IPS DF 4.7 (cell line): ENCODE measurements at regions not wholly inside any gene's neighbourhood (a gene's known extent, or its start where the extent isn't known, plus 50 kb on each side); places are given as distances from the start of the nearest gene placed in this dataset.

ENCODE experiments used
- DNase-seq: peaks from one replicate; pipeline ENCODE4 v3.0.0-alpha.2; 2013; ENCODE audit warnings: low spot score; ENCODE audit errors: extremely low read depth

- DNase-seq = no peak
Observed at GRCh38 chr7:12124028-12124427, 87.1 kb upstream of the TMEM106B start.

- no peak for DNase-seq
Observed at GRCh38 chr7:12127455-12127854, 83.6 kb upstream of the TMEM106B start.

- DNase-seq = no peak
Observed at GRCh38 chr7:12130609-12131008, 80.5 kb upstream of the TMEM106B start.

- no peak for DNase-seq
Observed at GRCh38 chr7:12131122-12131521, 80.0 kb upstream of the TMEM106B start.

- DNase-seq = no peak
Observed at GRCh38 chr7:12133865-12134264, 77.2 kb upstream of the TMEM106B start.

GRCh38 chr7:12136523-12136922 is 74.6 kb upstream of the TMEM106B start:
- no peak for DNase-seq

- no peak for DNase-seq
Observed at GRCh38 chr7:12137283-12137682, 73.8 kb upstream of the TMEM106B start.

- no peak for DNase-seq
Observed at GRCh38 chr7:12138421-12138820, 72.7 kb upstream of the TMEM106B start.

- DNase-seq = no peak
Observed at GRCh38 chr7:12139416-12139815, 71.7 kb upstream of the TMEM106B start.

GRCh38 chr7:12146813-12147212 is 64.3 kb upstream of the TMEM106B start:
- peak; percentile 5 for DNase-seq

GRCh38 chr7:12152196-12152918 is 58.7 kb upstream of the TMEM106B start:
- DNase-seq = no peak

GRCh38 chr7:12154119-12154518 is 57.0 kb upstream of the TMEM106B start:
- DNase-seq = no peak

- DNase-seq = no peak
Observed at GRCh38 chr7:12157517-12157916, 53.6 kb upstream of the TMEM106B start.

- no peak for DNase-seq
Observed at GRCh38 chr7:12158334-12159060, 52.6 kb upstream of the TMEM106B start.

- DNase-seq = no peak
Observed at GRCh38 chr7:12161146-12161545, 49.9 kb upstream of the TMEM106B start.
